GM12878 (cell line): ENCODE measurements at regions not wholly inside any gene's neighbourhood (a gene's known extent, or its start where the extent isn't known, plus 50 kb on each side); places are given as distances from the start of the nearest gene placed in this dataset.

Experiments
- ATAC-seq: fragments of 200-7000 bp; cut with Tn5 transposase; 3 replicates; pipeline ENCODE4 v1.9.1; 2020; ENCODE audit warnings: mild to moderate bottlenecking, moderate library complexity
- BruUV-seq: library from RNA; stranded (reverse); fragments of 400-500 nt; replicated peaks from 2 replicates; lab custom pipeline; 2021; lab: Mats Ljungman, UMichigan
- CTCF ChIA-PET: fragments of 300-600 bp; sonication (Branson Sonifier 250); formaldehyde crosslinking; extraction: SDS; loops from one replicate; lab custom pipeline; 2021; ENCODE audit warnings: inconsistent platforms; lab: Yijun Ruan, JAX
- POLR2A ChIA-PET: fragments of 350-600 bp; formaldehyde crosslinking; extraction: SDS; loops from one replicate; lab custom pipeline; 2021; ENCODE audit warnings: inconsistent platforms; lab: Charles Lee
- RAD21 ChIA-PET: fragments of 300-600 bp; sonication (Branson Sonifier 250); formaldehyde crosslinking; loops from one replicate; lab custom pipeline; 2023; ENCODE audit warnings: antibody characterized with exemption; ENCODE audit not compliant: unreplicated experiment; lab: Charles Lee
- SMC1A ChIA-PET: fragments of 300-600 bp; sonication (Branson Sonifier 250); formaldehyde crosslinking; loops from one replicate; lab custom pipeline; 2023; ENCODE audit not compliant: unreplicated experiment, uncharacterized antibody; lab: Charles Lee
- DNase-seq: peaks from one replicate; pipeline ENCODE4 v3.0.0-alpha.2; 2011; ENCODE audit warnings: low read depth, low spot score
- FAIRE-seq: peaks from 3 replicates; lab custom pipeline; 2011; peaks lifted over from hg19 to GRCh38; lab: Jason Lieb, UNC
- H2AFZ ChIP-seq: 2 replicates; pipeline ENCODE4 v1.6.0; 2011; ENCODE audit warnings: low read depth, low read length, control low read depth; ENCODE audit not compliant: control insufficient read depth
- H3K27ac ChIP-seq: 2 replicates; pipeline ENCODE4 v1.5.1; 2011; ENCODE audit warnings: control low read depth; ENCODE audit not compliant: control insufficient read depth, insufficient read depth
- H3K27me3 ChIP-seq, 2 experiments: replicated peaks in 1 of 2; 2 replicates each; pipeline versions ENCODE4 v1.6.0 to v1.6.1; 2011; ENCODE audit warnings: low read length in 1 of 2; ENCODE audit not compliant: control insufficient read depth in 2 of 2, insufficient read depth in 2 of 2
- H3K36me3 ChIP-seq, 2 experiments: 2 replicates each; pipeline ENCODE4 v1.5.1; 2011; ENCODE audit warnings: low read length in 1 of 2; ENCODE audit not compliant: control insufficient read depth in 2 of 2, insufficient read depth in 2 of 2
- H3K4me1 ChIP-seq: 2 replicates; pipeline ENCODE4 v1.6.1; 2011; ENCODE audit warnings: mild to moderate bottlenecking, low read length, moderate library complexity, mixed read lengths; ENCODE audit not compliant: control insufficient read depth, insufficient read depth
- H3K4me2 ChIP-seq: 2 replicates; pipeline ENCODE4 v1.6.0; 2011; ENCODE audit warnings: control low read depth; ENCODE audit not compliant: control insufficient read depth, insufficient read depth
- H3K4me3 ChIP-seq: fragments of 200-600 bp; sonication (generic); 2 replicates; pipeline ENCODE4 v1.5.1; 2016
- H3K79me2 ChIP-seq: 2 replicates; pipeline ENCODE4 v1.6.0; 2011; ENCODE audit warnings: low read length; ENCODE audit not compliant: control insufficient read depth, insufficient read depth
- H3K9ac ChIP-seq: 2 replicates; pipeline ENCODE4 v1.8.0; 2011; ENCODE audit warnings: low read length, control low read depth, mixed read lengths; ENCODE audit not compliant: control insufficient read depth, insufficient read depth
- H3K9me3 ChIP-seq: replicated peaks from 3 replicates; pipeline ENCODE4 v1.5.1; 2011; ENCODE audit warnings: mild to moderate bottlenecking, low read length; ENCODE audit not compliant: control insufficient read depth, insufficient read depth
- H4K20me1 ChIP-seq: 2 replicates; pipeline ENCODE4 v1.6.0; 2011; ENCODE audit not compliant: control insufficient read depth, insufficient read depth
- HCFC1 ChIP-seq: fragments of 150-350 bp; IDR thresholded peaks from 2 replicates; pipeline ENCODE4 v1.6.1; 2014; ENCODE audit warnings: low read length
- HDAC6 ChIP-seq: fragments of 200-600 bp; sonication (generic); IDR thresholded peaks from one replicate; pipeline ENCODE4 v1.8.0; 2017; ENCODE audit warnings: antibody characterized with exemption; ENCODE audit not compliant: unreplicated experiment
- IRF4 ChIP-seq: IDR thresholded peaks from 2 replicates; pipeline ENCODE4 v1.6.1; 2011; ENCODE audit warnings: low read depth, low read length
- MXI1 ChIP-seq: fragments of 150-350 bp; IDR thresholded peaks from 2 replicates; pipeline ENCODE4 v1.6.1; 2011; ENCODE audit warnings: low read depth, mild to moderate bottlenecking, inconsistent platforms, low read length, improper control_type of control experiment
- NR2F1 ChIP-seq: fragments of 450-650 bp; conservative IDR thresholded peaks from 2 replicates; pipeline ENCODE4 v1.6.1; 2017; ENCODE audit warnings: mild to moderate bottlenecking
- TAF1 ChIP-seq: IDR thresholded peaks from 2 replicates; pipeline ENCODE4 v1.6.1; 2011; ENCODE audit warnings: mild to moderate bottlenecking, low read depth, low read length, borderline replicate concordance
- TCF12 ChIP-seq: IDR thresholded peaks from 2 replicates; pipeline ENCODE4 v1.6.1; 2011; ENCODE audit warnings: low read depth, mild to moderate bottlenecking, low read length
- YY1 ChIP-seq: IDR thresholded peaks from 2 replicates; pipeline ENCODE4 v1.6.1; 2011; ENCODE audit warnings: low read depth, mild to moderate bottlenecking, low read length
- ZNF207 ChIP-seq: fragments of 450-650 bp; IDR thresholded peaks from 2 replicates; pipeline ENCODE4 v1.6.1; 2014; ENCODE audit warnings: antibody characterized with exemption, mild to moderate bottlenecking, borderline replicate concordance
- WGBS: methylation state at CpG from one replicate; pipeline ENCODE4 v1.1.6; 2016; ENCODE audit warnings: low lambda C conversion rate; ENCODE audit not compliant: insufficient replicate concordance, insufficient coverage; ENCODE audit errors: missing lambda C conversion rate; 5-methylcytosine and 5-hydroxymethylcytosine counted together
- in situ Hi-C: fragments of 300-500 bp; cut with MboI; formaldehyde crosslinking; loops from 9 replicates; pipeline ENCODE4 v1.14.3; 2018; ENCODE audit warnings: mixed read lengths
- intact Hi-C: fragments of 100-400 bp; cut with micrococcal nuclease; formaldehyde crosslinking; loops from one replicate; pipeline ENCODE4 v1.14.2; 2022; ENCODE audit not compliant: unreplicated experiment
- TF ChIP-seq, protein P1 (sequence below): fragments of 150-350 bp; IDR thresholded peaks from 2 replicates; pipeline ENCODE4 v1.6.1; 2014; ENCODE audit warnings: mild to moderate bottlenecking, low read depth, low read length
- TF ChIP-seq, protein P2 (sequence below): IDR thresholded peaks from 2 replicates; pipeline ENCODE4 v1.6.1; 2012; ENCODE audit warnings: low read depth, low read length, improper control_type of control experiment
- TF ChIP-seq, protein P3 (sequence below): fragments of 450-650 bp; IDR thresholded peaks from 2 replicates; pipeline ENCODE4 v1.6.1; 2016; ENCODE audit warnings: mild to moderate bottlenecking
- TF ChIP-seq, protein P4 (sequence below): IDR thresholded peaks from 2 replicates; pipeline ENCODE4 v1.6.1; 2012; ENCODE audit warnings: low read length, inconsistent platforms

DNA sequence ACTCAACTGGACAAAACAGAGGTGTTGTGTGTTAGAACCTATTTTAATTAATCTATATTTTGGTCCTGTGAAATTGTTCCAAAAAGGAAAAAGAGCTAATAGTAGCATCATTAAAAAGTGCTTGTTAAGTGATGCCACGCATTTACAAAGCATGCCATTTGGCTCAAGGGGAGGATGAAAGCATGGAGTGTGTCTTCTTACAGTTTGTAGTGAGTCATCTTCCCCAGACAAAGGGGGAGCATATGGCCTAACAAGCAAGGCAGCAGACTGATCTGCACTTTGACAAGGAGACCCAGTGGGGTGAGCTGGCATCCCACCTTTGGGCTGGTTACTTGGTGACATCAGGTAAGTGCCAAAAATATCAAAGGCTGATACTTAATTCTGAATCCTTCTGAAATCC, 297.0 kb downstream of the FGF9 start:
- no peak overlapping the region for H3K27ac ChIP-seq
- no peaks in the 10 kb centered on the region for H3K27me3 ChIP-seq
- no peak overlapping the region for H2AFZ ChIP-seq
- no peaks in the 10 kb centered on the region for H3K9me3 ChIP-seq
- no peaks in the 10 kb centered on the region for H3K79me2 ChIP-seq
- no peaks in the 10 kb centered on the region for H4K20me1 ChIP-seq
- in situ Hi-C loops, result no loop called here
- no peaks in the 10 kb centered on the region for H3K36me3 ChIP-seq
- CTCF ChIA-PET, result no interaction called here
- no peak for DNase-seq
- no TSS peak for BruUV-seq
- SMC1A ChIA-PET, result interaction anchor here (0.6 kb wide), 1 partner anchor 351 kb away, joined by 3 read pairs; no protein-coding TSS in a partner anchor
- no peak for ATAC-seq
- WGBS, result 44% methylated on average over 1 of the region's 1 CpG
- POLR2A ChIA-PET, result no interaction called here
- no peaks in the 10 kb centered on the region for H3K4me1 ChIP-seq
- H3K9ac ChIP-seq, result no peak overlapping the region
- no peak for FAIRE-seq
- H3K4me2 ChIP-seq, result no peak overlapping the region
- RAD21 ChIA-PET, result no interaction called here
- no peak overlapping the region for H3K4me3 ChIP-seq
- TF ChIP-seq, protein P1, sequence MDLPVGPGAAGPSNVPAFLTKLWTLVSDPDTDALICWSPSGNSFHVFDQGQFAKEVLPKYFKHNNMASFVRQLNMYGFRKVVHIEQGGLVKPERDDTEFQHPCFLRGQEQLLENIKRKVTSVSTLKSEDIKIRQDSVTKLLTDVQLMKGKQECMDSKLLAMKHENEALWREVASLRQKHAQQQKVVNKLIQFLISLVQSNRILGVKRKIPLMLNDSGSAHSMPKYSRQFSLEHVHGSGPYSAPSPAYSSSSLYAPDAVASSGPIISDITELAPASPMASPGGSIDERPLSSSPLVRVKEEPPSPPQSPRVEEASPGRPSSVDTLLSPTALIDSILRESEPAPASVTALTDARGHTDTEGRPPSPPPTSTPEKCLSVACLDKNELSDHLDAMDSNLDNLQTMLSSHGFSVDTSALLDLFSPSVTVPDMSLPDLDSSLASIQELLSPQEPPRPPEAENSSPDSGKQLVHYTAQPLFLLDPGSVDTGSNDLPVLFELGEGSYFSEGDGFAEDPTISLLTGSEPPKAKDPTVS, result no peak
- TF ChIP-seq, protein P2, sequence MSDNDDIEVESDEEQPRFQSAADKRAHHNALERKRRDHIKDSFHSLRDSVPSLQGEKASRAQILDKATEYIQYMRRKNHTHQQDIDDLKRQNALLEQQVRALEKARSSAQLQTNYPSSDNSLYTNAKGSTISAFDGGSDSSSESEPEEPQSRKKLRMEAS, result no peak
- intact Hi-C loops, result no loop called here

DNA sequence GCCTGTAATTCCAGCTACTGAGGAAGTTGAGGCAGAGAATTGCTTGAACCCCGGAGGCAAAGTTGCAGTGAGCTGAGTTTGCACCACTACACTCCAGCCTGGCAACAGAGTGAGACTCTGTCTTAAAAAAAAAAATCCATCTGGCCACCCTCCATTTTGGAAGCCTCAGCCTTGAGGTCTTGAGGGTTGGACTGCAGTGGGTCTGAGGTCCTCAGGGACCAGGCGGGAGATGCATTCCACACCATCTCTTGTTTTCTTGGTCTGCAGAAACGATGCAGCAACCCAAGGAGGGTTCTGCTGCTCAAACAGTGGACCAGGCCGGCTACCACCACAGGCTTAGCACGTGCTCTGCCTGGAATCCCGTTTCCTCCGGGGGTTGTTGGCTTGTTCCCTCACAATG, 299.3 kb downstream of the FGF9 start:
- ChIA-PET CTCF (no interaction called here), SMC1A (no interaction called here), POLR2A (no interaction called here), RAD21 (no interaction called here)
- no peaks in the 10 kb centered on the region for H3K9me3 ChIP-seq
- H3K4me3 ChIP-seq, result no peak overlapping the region
- no peaks in the 10 kb centered on the region for H4K20me1 ChIP-seq
- no peak overlapping the region for H3K27ac ChIP-seq
- no peak overlapping the region for H3K4me2 ChIP-seq
- H3K79me2 ChIP-seq, result no peaks in the 10 kb centered on the region
- H3K9ac ChIP-seq, result no peak overlapping the region
- no TSS peak for BruUV-seq
- FAIRE-seq (no peak), DNase-seq (no peak), ATAC-seq (no peak)
- in situ Hi-C loops, result no loop called here
- no peaks in the 10 kb centered on the region for H3K4me1 ChIP-seq
- intact Hi-C loops, result no loop called here
- H3K36me3 ChIP-seq, result no peaks in the 10 kb centered on the region
- 58% methylated on average over 7 of the region's 7 CpGs for WGBS
- no peak overlapping the region for H2AFZ ChIP-seq
- no peaks in the 10 kb centered on the region; a peak in 1 of 4 replicates for H3K27me3 ChIP-seq
- TF ChIP-seq, protein P3, sequence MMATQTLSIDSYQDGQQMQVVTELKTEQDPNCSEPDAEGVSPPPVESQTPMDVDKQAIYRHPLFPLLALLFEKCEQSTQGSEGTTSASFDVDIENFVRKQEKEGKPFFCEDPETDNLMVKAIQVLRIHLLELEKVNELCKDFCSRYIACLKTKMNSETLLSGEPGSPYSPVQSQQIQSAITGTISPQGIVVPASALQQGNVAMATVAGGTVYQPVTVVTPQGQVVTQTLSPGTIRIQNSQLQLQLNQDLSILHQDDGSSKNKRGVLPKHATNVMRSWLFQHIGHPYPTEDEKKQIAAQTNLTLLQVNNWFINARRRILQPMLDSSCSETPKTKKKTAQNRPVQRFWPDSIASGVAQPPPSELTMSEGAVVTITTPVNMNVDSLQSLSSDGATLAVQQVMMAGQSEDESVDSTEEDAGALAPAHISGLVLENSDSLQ, result no peak
- TF ChIP-seq HCFC1 (no peak), HDAC6 (no peak), YY1 (no peak), TAF1 (no peak), IRF4 (no peak), MXI1 (no peak), ZNF207 (no peak), TCF12 (no peak), NR2F1 (no peak)
- TF ChIP-seq, protein P4, sequence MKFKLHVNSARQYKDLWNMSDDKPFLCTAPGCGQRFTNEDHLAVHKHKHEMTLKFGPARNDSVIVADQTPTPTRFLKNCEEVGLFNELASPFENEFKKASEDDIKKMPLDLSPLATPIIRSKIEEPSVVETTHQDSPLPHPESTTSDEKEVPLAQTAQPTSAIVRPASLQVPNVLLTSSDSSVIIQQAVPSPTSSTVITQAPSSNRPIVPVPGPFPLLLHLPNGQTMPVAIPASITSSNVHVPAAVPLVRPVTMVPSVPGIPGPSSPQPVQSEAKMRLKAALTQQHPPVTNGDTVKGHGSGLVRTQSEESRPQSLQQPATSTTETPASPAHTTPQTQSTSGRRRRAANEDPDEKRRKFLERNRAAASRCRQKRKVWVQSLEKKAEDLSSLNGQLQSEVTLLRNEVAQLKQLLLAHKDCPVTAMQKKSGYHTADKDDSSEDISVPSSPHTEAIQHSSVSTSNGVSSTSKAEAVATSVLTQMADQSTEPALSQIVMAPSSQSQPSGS, result no peak
- TF ChIP-seq, protein P1, result no peak
